T-helper 2 cell treated with Interferon-gamma antibody and Interleukin-4, amounts not matched to agents 100 ng/mL and 5 ng/mL, for 36 hours (primary cell): ENCODE measurements at regions not wholly inside any gene's neighbourhood (a gene's known extent, or its start where the extent isn't known, plus 50 kb on each side); places are given as distances from the start of the nearest gene placed in this dataset.

Experiments used
- intact Hi-C: fragments of 100-400 bp; cut with micrococcal nuclease; formaldehyde crosslinking; loops from one replicate; pipeline ENCODE4 v1.15.1; 2023

- intact Hi-C loops: no loop called here
Observed at GRCh38 chr10:120282421-120282820, 174.6 kb upstream of the PLPP4 start.

DNA sequence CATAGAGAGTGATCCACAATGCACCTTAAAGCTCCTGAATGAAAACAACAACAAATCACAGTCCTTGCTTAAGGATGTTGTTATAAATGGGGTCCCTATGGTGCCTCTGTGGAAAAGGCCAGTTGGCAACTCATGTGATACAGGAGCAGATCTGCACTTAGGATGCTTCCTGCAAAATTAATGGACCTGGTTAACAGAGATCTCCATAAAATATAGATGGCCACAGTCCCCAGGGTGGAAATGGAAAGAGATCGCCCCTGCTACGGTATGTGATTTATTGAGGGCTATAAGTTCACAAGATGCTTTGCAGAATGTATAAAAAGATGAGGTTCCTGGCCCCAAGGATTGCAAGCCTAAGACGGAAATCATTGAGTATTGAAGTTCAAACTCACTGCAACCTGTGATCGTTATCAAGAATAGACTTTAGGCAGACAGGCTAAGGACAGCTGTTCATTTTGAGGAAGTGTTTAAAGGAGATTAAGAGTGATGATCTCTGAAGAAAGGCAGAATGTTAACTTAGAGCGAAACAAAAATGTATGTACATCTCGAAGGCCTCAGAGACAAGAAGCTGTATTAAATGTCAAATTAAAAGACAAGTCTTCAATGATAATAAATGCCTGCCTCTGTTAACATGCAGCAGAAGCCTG is 174.1 kb upstream of the PLPP4 start:
- intact Hi-C loops: no loop called here

- intact Hi-C loops: no loop called here
Observed at GRCh38 chr10:120285408-120285807, 171.6 kb upstream of the PLPP4 start.

GRCh38 chr10:120286280-120286679 is 170.7 kb upstream of the PLPP4 start:
- intact Hi-C loops: no loop called here

DNA sequence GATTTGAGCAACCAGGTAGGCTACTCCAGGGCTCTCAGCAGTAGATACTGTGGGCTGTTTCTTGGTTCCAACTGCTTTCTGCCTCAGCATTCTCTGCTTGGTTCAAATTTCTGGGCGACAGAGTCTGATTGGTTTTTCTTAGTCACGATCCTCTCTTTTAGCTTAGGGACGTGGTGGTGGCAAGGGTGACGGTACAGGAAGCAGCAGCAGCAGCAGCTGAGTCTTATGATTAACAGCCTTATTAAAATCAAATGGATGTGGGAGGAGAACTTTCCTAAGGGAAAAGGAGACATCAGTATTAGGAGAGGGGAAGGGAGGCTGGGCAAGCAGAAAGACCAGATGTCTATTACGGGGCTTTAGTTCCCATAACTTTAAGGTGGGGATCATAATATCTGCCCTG is 156.5 kb upstream of the PLPP4 start:
- intact Hi-C loops: no loop called here

DNA sequence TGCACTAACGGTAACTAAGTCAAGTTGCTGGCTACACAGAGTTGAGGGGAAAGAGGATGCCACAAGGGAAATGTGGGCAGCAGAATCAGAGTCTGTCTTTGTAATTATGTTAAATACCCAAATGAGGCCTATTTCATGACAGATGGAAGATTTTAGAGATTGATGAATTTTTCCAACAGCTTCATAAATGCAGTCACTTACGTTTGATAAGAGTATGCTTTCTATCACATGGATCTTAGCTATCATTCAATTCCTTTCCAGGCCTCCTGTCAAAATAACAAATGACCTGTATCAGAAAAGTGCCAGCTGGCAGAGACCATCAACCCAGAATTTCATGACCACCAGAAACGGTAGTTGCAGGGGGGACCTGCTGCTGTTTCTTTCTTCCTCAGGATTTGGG is 148.4 kb upstream of the PLPP4 start:
- intact Hi-C loops: no loop called here

GRCh38 chr10:120313715-120314114 is 143.3 kb upstream of the PLPP4 start:
- intact Hi-C loops: no loop called here

DNA sequence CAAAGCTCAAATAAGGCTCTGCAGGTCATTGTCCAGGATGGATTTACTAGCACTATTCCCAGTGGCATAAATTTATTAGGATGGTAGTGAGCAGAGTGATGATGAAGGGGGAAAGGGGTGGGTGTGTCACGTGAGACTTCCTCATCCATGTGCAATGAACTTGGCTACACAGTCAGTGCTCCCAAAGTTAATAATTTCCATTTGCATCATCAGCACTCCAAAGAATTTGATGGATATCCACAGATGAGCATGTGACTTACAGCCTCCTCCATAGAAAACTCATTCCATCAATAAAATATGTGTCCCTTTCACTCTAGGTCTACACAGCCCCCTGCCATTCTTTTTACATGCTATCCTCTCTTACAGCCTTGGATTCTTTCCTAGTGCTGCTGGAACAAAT is 142.6 kb upstream of the PLPP4 start:
- intact Hi-C loops: no loop called here

- intact Hi-C loops: no loop called here
Observed at GRCh38 chr10:120318862-120319261, 138.2 kb upstream of the PLPP4 start.

- intact Hi-C loops: no loop called here
Observed at GRCh38 chr10:120327675-120328074, 129.4 kb upstream of the PLPP4 start.

- intact Hi-C loops: no loop called here
Observed at GRCh38 chr10:120328647-120329046, 128.4 kb upstream of the PLPP4 start.

GRCh38 chr10:120335553-120335952 is 121.5 kb upstream of the PLPP4 start:
- intact Hi-C loops: loop anchor here (10.0 kb wide), 1 partner anchor 391 kb away; no protein-coding TSS in a partner anchor

GRCh38 chr10:120336306-120336910 is 120.6 kb upstream of the PLPP4 start:
- intact Hi-C loops: loop anchor here (2.0 to 10.0 kb wide), 2 partner anchors 392 to 650 kb away; no protein-coding TSS in a partner anchor

DNA sequence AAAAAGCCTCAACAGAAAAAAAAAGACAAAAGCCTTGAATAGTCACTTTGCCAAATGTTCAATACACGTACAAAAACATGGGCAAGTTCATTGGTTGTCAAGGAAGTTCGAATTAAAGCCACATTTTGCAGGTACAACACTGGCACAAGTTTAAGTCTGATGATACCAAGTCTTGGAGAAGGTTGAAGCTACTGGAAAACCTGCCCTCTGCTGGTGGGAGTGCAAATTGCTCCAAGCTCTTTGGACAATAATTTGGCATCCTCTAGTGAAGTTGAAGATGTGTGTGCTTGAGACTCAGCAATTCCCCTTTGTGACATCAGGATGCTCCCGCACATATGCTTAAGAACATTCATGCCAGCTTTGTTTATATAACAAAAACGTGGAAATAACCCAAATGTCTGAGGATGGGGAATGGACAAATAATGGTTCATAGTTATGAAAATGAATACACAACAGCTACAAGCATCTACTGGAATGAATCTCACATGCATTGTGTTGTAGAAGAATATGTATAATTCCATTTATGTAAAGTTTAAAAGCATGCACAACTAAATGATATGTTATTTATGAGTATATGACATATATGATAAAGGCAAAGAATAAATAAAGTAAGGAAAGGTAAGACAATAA is 120.0 kb upstream of the PLPP4 start:
- intact Hi-C loops: loop anchor here (2.0 to 10.0 kb wide), 2 partner anchors 392 to 650 kb away; no protein-coding TSS in a partner anchor

GRCh38 chr10:120342115-120342714 is 114.8 kb upstream of the PLPP4 start:
- intact Hi-C loops: no loop called here

DNA sequence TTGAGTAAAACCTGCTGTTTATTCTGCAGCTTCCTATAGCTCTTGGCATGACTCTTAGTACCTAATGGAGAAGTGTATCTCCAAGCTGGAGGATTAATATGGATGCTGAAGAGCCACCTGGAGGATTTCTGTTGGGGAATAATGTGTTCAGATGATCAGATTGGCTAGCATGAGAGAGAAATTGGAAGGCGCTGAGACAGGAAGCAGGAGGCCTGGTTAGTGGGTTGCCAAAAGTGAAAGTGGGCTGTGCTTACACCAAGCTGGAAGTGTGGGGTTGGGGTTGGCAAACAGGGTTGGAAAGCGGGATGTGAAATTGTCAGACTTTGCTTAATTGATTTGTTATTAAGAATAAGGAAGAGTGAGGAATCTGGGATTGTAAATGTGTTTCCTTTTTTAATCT is 111.8 kb upstream of the PLPP4 start:
- intact Hi-C loops: no loop called here

- intact Hi-C loops: no loop called here
Observed at GRCh38 chr10:120347644-120348043, 109.4 kb upstream of the PLPP4 start.

DNA sequence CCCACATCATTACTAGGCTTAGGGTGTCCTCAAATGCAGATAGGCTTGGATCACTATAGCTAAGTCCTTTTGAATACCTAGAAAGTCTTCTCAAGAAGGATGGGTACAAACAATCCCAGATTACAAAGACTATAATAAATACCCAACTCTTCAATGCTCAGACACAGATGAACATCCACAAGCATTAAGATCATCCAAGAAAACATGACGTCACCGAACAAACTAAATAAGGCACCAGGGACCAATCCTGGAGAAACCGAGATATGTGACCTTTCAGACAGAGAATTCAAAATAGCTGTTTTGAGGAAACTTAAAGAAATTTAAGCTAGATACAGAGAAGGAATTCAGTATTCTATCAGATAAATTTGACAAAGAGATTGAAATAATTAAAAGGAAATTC is 108.0 kb upstream of the PLPP4 start:
- intact Hi-C loops: no loop called here

DNA sequence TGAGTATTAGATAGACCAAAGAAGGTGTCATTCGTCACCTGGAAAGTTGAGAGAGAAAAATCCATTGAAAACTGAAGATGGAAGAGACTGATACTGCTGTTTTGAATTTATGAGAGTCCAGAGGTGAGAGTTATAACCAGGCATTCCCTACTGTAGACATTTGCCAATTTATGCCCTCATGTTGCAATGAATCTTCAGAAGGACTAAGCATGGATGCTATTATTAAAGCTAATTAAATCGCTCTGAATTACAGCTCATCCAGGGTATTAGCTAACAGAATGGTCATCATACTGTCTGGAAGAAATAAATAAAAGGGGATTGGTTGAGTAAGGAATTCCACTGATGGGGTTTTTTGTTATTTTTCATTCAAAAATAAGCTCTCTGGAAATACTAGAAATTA is 101.6 kb upstream of the PLPP4 start:
- intact Hi-C loops: no loop called here

GRCh38 chr10:120360571-120360970 is 96.5 kb upstream of the PLPP4 start:
- intact Hi-C loops: no loop called here

DNA sequence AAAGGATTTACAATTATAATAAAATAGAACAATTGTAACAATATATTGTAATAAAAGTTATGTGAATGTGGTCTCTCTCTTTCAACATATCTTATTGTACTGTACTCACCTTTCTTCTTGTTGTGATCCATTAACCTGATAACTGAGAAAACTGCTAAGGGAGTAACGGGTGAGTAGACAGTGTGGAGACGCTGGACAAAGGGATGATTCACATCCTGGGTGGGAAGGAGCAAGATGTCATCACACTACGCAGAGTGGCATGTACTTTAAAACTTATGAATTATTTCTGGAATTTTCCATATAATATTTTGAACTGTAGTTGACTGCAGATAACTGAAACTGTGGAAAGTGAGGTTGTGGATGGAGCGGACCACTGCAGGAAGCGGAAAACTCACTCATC is 91.2 kb upstream of the PLPP4 start:
- intact Hi-C loops: no loop called here

- intact Hi-C loops: no loop called here
Observed at GRCh38 chr10:120367341-120367740, 89.7 kb upstream of the PLPP4 start.
